HEK293 (cell line): ENCODE measurements at regions not wholly inside any gene's neighbourhood (a gene's known extent, or its start where the extent isn't known, plus 50 kb on each side); places are given as distances from the start of the nearest gene placed in this dataset.

Experiments
- CTCF ChIA-PET: fragments of 350-600 bp; formaldehyde crosslinking; extraction: SDS; loops from one replicate; lab custom pipeline; 2021; ENCODE audit warnings: antibody characterized with exemption; lab: Yijun Ruan, JAX
- POLR2A ChIA-PET: fragments of 300-600 bp; formaldehyde crosslinking; extraction: SDS; loops from one replicate; lab custom pipeline; 2020; ENCODE audit warnings: antibody characterized with exemption, inconsistent platforms; lab: Yijun Ruan, JAX
- H3K27ac ChIP-seq: fragments of 200-500 bp; sonication (Bioruptor generic); 2 replicates; pipeline ENCODE4 v1.5.1; 2014; ENCODE audit warnings: low read depth, low read length, control low read depth, inconsistent platforms; ENCODE audit errors: extremely low read depth
- H3K36me3 ChIP-seq, 2 experiments: fragments of 200-500 bp in 1 of 2; sonication (Bioruptor generic) in 1 of 2; 1 replicate in 1 of 2; 2 replicates in 1 of 2; pipeline ENCODE4 v1.5.1; 2014 to 2017; ENCODE audit warnings: inconsistent platforms in 2 of 2, low read length in 2 of 2; ENCODE audit not compliant: control insufficient read depth in 2 of 2, insufficient read depth in 1 of 2
- H3K4me1 ChIP-seq: fragments of 200-500 bp; sonication (Bioruptor generic); 2 replicates; pipeline ENCODE4 v1.5.1; 2014; ENCODE audit warnings: mild to moderate bottlenecking, low read length, inconsistent platforms; ENCODE audit not compliant: control insufficient read depth, insufficient read depth
- H3K4me3 ChIP-seq: 2 replicates; pipeline ENCODE4 v1.5.1; 2011; ENCODE audit warnings: low read depth, mild to moderate bottlenecking, control low read depth, low read length, moderate library complexity
- H3K9me3 ChIP-seq: fragments of 200-500 bp; sonication (Bioruptor generic); 2 replicates; pipeline ENCODE4 v1.5.1; 2014; ENCODE audit warnings: low read depth, low read length, inconsistent platforms; ENCODE audit not compliant: control insufficient read depth, insufficient read depth
- ELK4 ChIP-seq: IDR thresholded peaks from 2 replicates; pipeline ENCODE4 v1.6.1; 2011; ENCODE audit warnings: mild to moderate bottlenecking, low read depth, low read length, borderline replicate concordance
- FEZF1 ChIP-seq: fragments of 450-650 bp; formaldehyde crosslinking; IDR thresholded peaks from 2 replicates; pipeline ENCODE4 v1.5.1; 2016; ENCODE audit warnings: missing biosample characterization, missing genetic modification characterization
- KLF10 ChIP-seq: fragments of 450-650 bp; IDR thresholded peaks from 2 replicates; pipeline ENCODE4 v1.5.1; 2018; ENCODE audit warnings: missing biosample characterization, mild to moderate bottlenecking, missing genetic modification characterization
- MYNN ChIP-seq: fragments of 450-650 bp; formaldehyde crosslinking; IDR thresholded peaks from 2 replicates; pipeline ENCODE4 v1.5.1; 2016; ENCODE audit warnings: missing biosample characterization, missing genetic modification characterization, borderline replicate concordance
- MZF1 ChIP-seq: fragments of 450-650 bp; formaldehyde crosslinking; IDR thresholded peaks from 2 replicates; pipeline ENCODE4 v1.5.1; 2017; ENCODE audit warnings: missing biosample characterization, missing genetic modification characterization, borderline replicate concordance
- SCRT2 ChIP-seq: fragments of 450-650 bp; formaldehyde crosslinking; IDR thresholded peaks from 2 replicates; pipeline ENCODE4 v1.5.1; 2016; ENCODE audit warnings: missing biosample characterization, missing genetic modification characterization
- SP2 ChIP-seq: fragments of 450-650 bp; formaldehyde crosslinking; IDR thresholded peaks from 2 replicates; pipeline ENCODE4 v1.5.1; 2016; ENCODE audit warnings: missing biosample characterization, missing genetic modification characterization
- ZNF112 ChIP-seq: fragments of 450-650 bp; formaldehyde crosslinking; IDR thresholded peaks from 2 replicates; pipeline ENCODE4 v1.5.0; 2017; ENCODE audit warnings: missing biosample characterization, missing genetic modification characterization
- ZNF16 ChIP-seq: fragments of 450-650 bp; formaldehyde crosslinking; IDR thresholded peaks from 2 replicates; pipeline ENCODE4 v1.5.1; 2016; ENCODE audit warnings: low read depth, missing biosample characterization, missing genetic modification characterization
- ZNF175 ChIP-seq: fragments of 450-650 bp; formaldehyde crosslinking; IDR thresholded peaks from 2 replicates; pipeline ENCODE4 v1.5.1; 2016; ENCODE audit warnings: missing biosample characterization, missing genetic modification characterization
- ZNF18 ChIP-seq: fragments of 450-650 bp; formaldehyde crosslinking; IDR thresholded peaks from 2 replicates; pipeline ENCODE4 v1.5.1; 2016; ENCODE audit warnings: missing biosample characterization, missing genetic modification characterization
- ZNF184 ChIP-seq: fragments of 450-650 bp; IDR thresholded peaks from 2 replicates; pipeline ENCODE4 v1.5.1; 2018; ENCODE audit warnings: missing biosample characterization, mild to moderate bottlenecking, missing genetic modification characterization
- ZNF19 ChIP-seq: fragments of 450-650 bp; formaldehyde crosslinking; IDR thresholded peaks from 2 replicates; pipeline ENCODE4; 2016; ENCODE audit warnings: missing biosample characterization, missing genetic modification characterization, low read depth
- ZNF202 ChIP-seq: fragments of 450-650 bp; formaldehyde crosslinking; IDR thresholded peaks from 2 replicates; pipeline ENCODE4 v1.5.1; 2016; ENCODE audit warnings: missing biosample characterization, missing genetic modification characterization, borderline replicate concordance
- ZNF223 ChIP-seq: fragments of 450-650 bp; formaldehyde crosslinking; IDR thresholded peaks from 2 replicates; pipeline ENCODE4 v1.5.1; 2016; ENCODE audit warnings: missing biosample characterization, missing genetic modification characterization
- ZNF26 ChIP-seq: fragments of 450-650 bp; formaldehyde crosslinking; IDR thresholded peaks from 2 replicates; pipeline ENCODE4 v1.5.1; 2016; ENCODE audit warnings: missing biosample characterization, missing genetic modification characterization
- ZNF280D ChIP-seq: fragments of 450-650 bp; formaldehyde crosslinking; IDR thresholded peaks from 2 replicates; pipeline ENCODE4 v1.5.1; 2016; ENCODE audit warnings: missing biosample characterization, missing genetic modification characterization
- ZNF324 ChIP-seq: fragments of 450-650 bp; formaldehyde crosslinking; IDR thresholded peaks from 2 replicates; pipeline ENCODE4 v1.5.1; 2016; ENCODE audit warnings: missing biosample characterization, missing genetic modification characterization
- ZNF366 ChIP-seq: fragments of 450-650 bp; formaldehyde crosslinking; conservative IDR thresholded peaks from 2 replicates; pipeline ENCODE4 v1.5.1; 2016; ENCODE audit warnings: missing biosample characterization, missing genetic modification characterization
- ZNF394 ChIP-seq: fragments of 450-650 bp; formaldehyde crosslinking; IDR thresholded peaks from 2 replicates; pipeline ENCODE4 v1.5.1; 2016; ENCODE audit warnings: missing biosample characterization, missing genetic modification characterization, mild to moderate bottlenecking, moderate library complexity, borderline replicate concordance
- ZNF426 ChIP-seq: fragments of 450-650 bp; formaldehyde crosslinking; IDR thresholded peaks from 2 replicates; pipeline ENCODE4 v1.5.1; 2017; ENCODE audit warnings: missing biosample characterization, missing genetic modification characterization, mild to moderate bottlenecking, inconsistent platforms, moderate library complexity
- ZNF433 ChIP-seq: fragments of 450-650 bp; formaldehyde crosslinking; IDR thresholded peaks from 2 replicates; pipeline ENCODE4 v1.5.1; 2016; ENCODE audit warnings: missing biosample characterization, missing genetic modification characterization, low read depth
- ZNF501 ChIP-seq: fragments of 450-650 bp; formaldehyde crosslinking; IDR thresholded peaks from 2 replicates; pipeline ENCODE4 v1.5.1; 2016; ENCODE audit warnings: missing biosample characterization, missing genetic modification characterization
- ZNF530 ChIP-seq: fragments of 450-650 bp; formaldehyde crosslinking; IDR thresholded peaks from 2 replicates; pipeline ENCODE4 v1.5.1; 2016; ENCODE audit warnings: low read depth, missing biosample characterization, missing genetic modification characterization
- ZNF548 ChIP-seq: fragments of 450-650 bp; formaldehyde crosslinking; IDR thresholded peaks from 2 replicates; pipeline ENCODE4 v1.5.1; 2016; ENCODE audit warnings: missing biosample characterization, missing genetic modification characterization
- ZNF623 ChIP-seq: fragments of 450-650 bp; formaldehyde crosslinking; IDR thresholded peaks from 2 replicates; pipeline ENCODE4 v1.5.1; 2016; ENCODE audit warnings: missing biosample characterization, missing genetic modification characterization
- ZNF670 ChIP-seq: fragments of 450-650 bp; formaldehyde crosslinking; IDR thresholded peaks from 2 replicates; pipeline ENCODE4 v1.5.1; 2016; ENCODE audit warnings: missing biosample characterization, missing genetic modification characterization, low read depth
- ZNF791 ChIP-seq: fragments of 450-650 bp; formaldehyde crosslinking; IDR thresholded peaks from 2 replicates; pipeline ENCODE4 v1.5.1; 2016; ENCODE audit warnings: missing biosample characterization, missing genetic modification characterization

- TF ChIP-seq ZNF366 (tag by site-specific recombination) (no peak), ZNF26 (tag by site-specific recombination) (no peak), KLF10 (tag by site-specific recombination) (no peak), ZNF223 (tag by site-specific recombination) (no peak), ELK4 (no peak), ZNF548 (no peak), ZNF175 (tag by site-specific recombination) (no peak), ZNF202 (no peak), ZNF426 (no peak), ZNF791 (tag by site-specific recombination) (no peak)
These were observed 748.7 kb downstream of the BCL11A start (continued) for GRCh38 chr2:59804732-59805131.

GRCh38 chr2:59803586-59803985 lies 749.9 kb downstream of the BCL11A start:
- Histone ChIP-seq H3K4me1 (no peaks in the 10 kb centered on the region), H3K27ac (no peak overlapping the region), H3K4me3 (no peak overlapping the region), H3K36me3 (no peaks in the 10 kb centered on the region), H3K9me3 (no peaks in the 10 kb centered on the region)
- TF ChIP-seq SP2 (tag by site-specific recombination) (no peak), ZNF530 (no peak), ZNF19 (no peak), ZNF670 (tag by site-specific recombination) (no peak), ZNF184 (tag by site-specific recombination) (no peak), FEZF1 (tag by site-specific recombination) (no peak), ZNF324 (tag by site-specific recombination) (no peak), ZNF623 (tag by site-specific recombination) (no peak), ZNF501 (tag by site-specific recombination) (no peak), MZF1 (tag by site-specific recombination) (no peak), MYNN (tag by site-specific recombination) (no peak), ZNF394 (no peak), ZNF112 (tag by site-specific recombination) (no peak), ZNF175 (tag by site-specific recombination) (no peak)
- POLR2A ChIA-PET, result no interaction called here
- CTCF ChIA-PET, result no interaction called here

GRCh38 chr2:59798687-59799232 lies 754.7 kb downstream of the BCL11A start:
- no peaks in the 10 kb centered on the region for H3K9me3 ChIP-seq
- H3K27ac ChIP-seq, result no peak overlapping the region
- ChIA-PET CTCF (interaction anchor here (0.5 kb wide), 1 partner anchor 1231 kb away, joined by 3 read pairs; no protein-coding TSS in a partner anchor), POLR2A (no interaction called here)
- H3K36me3 ChIP-seq, result no peaks in the 10 kb centered on the region
- no peak overlapping the region for H3K4me3 ChIP-seq
- H3K4me1 ChIP-seq, result no peaks in the 10 kb centered on the region
- TF ChIP-seq ZNF280D (no peak), ZNF548 (no peak), ZNF433 (no peak), ELK4 (no peak), ZNF18 (tag by site-specific recombination) (no peak), ZNF16 (tag by site-specific recombination) (no peak), SCRT2 (no peak)
